K562 (cell line): ENCODE measurements at regions not wholly inside any gene's neighbourhood (a gene's known extent, or its start where the extent isn't known, plus 50 kb on each side); places are given as distances from the start of the nearest gene placed in this dataset.
A peak's percentile ranks its signal among the peaks of the same experiment; 100 is the strongest.
"Not testable (repeated sequence)": the region's sequence is repeated elsewhere in the genome, so short reads cannot be mapped to it uniquely, and the experiment has no call there.

Experiments used
- ATAC-seq: fragments of 200-7000 bp; cut with Tn5 transposase; 3 replicates; pipeline ENCODE4 v1.9.1; 2020; ENCODE audit warnings: moderate library complexity
- BruUV-seq: library from RNA; stranded (reverse); fragments of 400-500 nt; replicated peaks from 2 replicates; lab custom pipeline; 2021; lab: Mats Ljungman, UMichigan
- CTCF ChIA-PET: fragments of 300-600 bp; formaldehyde crosslinking; extraction: SDS; loops from one replicate; lab custom pipeline; 2021; ENCODE audit warnings: low intra/inter-chr PET ratio; lab: Yijun Ruan, JAX
- POLR2A ChIA-PET: fragments of 300-600, 350-650 bp; sonication (Branson Sonifier 250); formaldehyde crosslinking; extraction: SDS; loops from one replicate; lab custom pipeline; 2021; ENCODE audit warnings: antibody characterized with exemption, inconsistent platforms; lab: Yijun Ruan, JAX
- DNase-seq, 4 experiments: peaks; one replicate each; pipeline versions ENCODE4 v3.0.0 to v3.0.0-alpha.2; 2011 to 2018; ENCODE audit warnings: low spot score in 3 of 4, mixed read lengths in 3 of 4; ENCODE audit errors: extremely low read depth in 1 of 4
- FAIRE-seq: peaks from 2 replicates; lab custom pipeline; 2011; peaks lifted over from hg19 to GRCh38; lab: Jason Lieb, UNC
- H2AFZ ChIP-seq: 2 replicates; pipeline ENCODE4 v1.6.0; 2011; ENCODE audit warnings: low read depth, low read length, control low read depth, inconsistent platforms
- H3K27ac ChIP-seq: fragments of 200-600 bp; 3 replicates; pipeline ENCODE4 v1.8.0; 2011; ENCODE audit warnings: low read depth, mild to moderate bottlenecking, control low read depth, inconsistent platforms, low read length, moderate library complexity, mixed read lengths; ENCODE audit errors: extremely low read depth
- H3K27me3 ChIP-seq, 2 experiments: fragments of 300-600 bp in 1 of 2; 2 replicates in 1 of 2; 3 replicates in 1 of 2; pipeline versions ENCODE4 v1.6.0 to v1.8.0; 2011; ENCODE audit warnings: inconsistent platforms in 2 of 2, low read length in 2 of 2, mild to moderate bottlenecking in 1 of 2, mixed read lengths in 1 of 2, moderate library complexity in 1 of 2; ENCODE audit not compliant: control insufficient read depth in 2 of 2, insufficient read depth in 2 of 2
- H3K36me3 ChIP-seq: fragments of 300-600 bp; 3 replicates; pipeline ENCODE4 v1.8.0; 2011; ENCODE audit warnings: mild to moderate bottlenecking, low read length, inconsistent platforms; ENCODE audit not compliant: control insufficient read depth, insufficient read depth
- H3K4me1 ChIP-seq, 2 experiments: fragments of 200-600 bp in 1 of 2; replicated peaks in 1 of 2; 2 replicates in 1 of 2; 3 replicates in 1 of 2; pipeline versions ENCODE4 v1.5.1 to v1.8.0; 2011; ENCODE audit warnings: inconsistent platforms in 2 of 2, low read length in 2 of 2, mild to moderate bottlenecking in 1 of 2, mixed read lengths in 1 of 2, moderate library complexity in 1 of 2; ENCODE audit not compliant: control insufficient read depth in 2 of 2, insufficient read depth in 2 of 2
- H3K4me2 ChIP-seq: 2 replicates; pipeline ENCODE4 v1.6.1; 2011; ENCODE audit warnings: low read length, control low read depth, inconsistent platforms, mixed read lengths; ENCODE audit not compliant: insufficient read depth
- H3K4me3 ChIP-seq: fragments of 200-600 bp; sonication (generic), shearing (Covaris generic); 2 replicates; pipeline ENCODE4 v1.5.1; 2016; ENCODE audit warnings: control low read depth, inconsistent platforms
- H3K79me2 ChIP-seq: fragments of 200-600 bp; 3 replicates; pipeline ENCODE4 v1.8.0; 2011; ENCODE audit warnings: low read length, inconsistent platforms; ENCODE audit not compliant: control insufficient read depth, insufficient read depth
- H3K9ac ChIP-seq, 2 experiments: 2 replicates each; pipeline versions ENCODE4 v1.6.0 to v1.6.1; 2011; ENCODE audit warnings: low read depth in 2 of 2, low read length in 2 of 2, control low read depth in 1 of 2, inconsistent platforms in 1 of 2, mild to moderate bottlenecking in 1 of 2, mixed read lengths in 1 of 2; ENCODE audit not compliant: insufficient read depth in 1 of 2
- H3K9me1 ChIP-seq: one replicate; pipeline ENCODE4 v1.6.0; 2011; ENCODE audit warnings: inconsistent platforms, mild to moderate bottlenecking, low read length, moderate library complexity; ENCODE audit not compliant: control insufficient read depth, insufficient read depth
- H3K9me3 ChIP-seq: replicated peaks from 2 replicates; pipeline ENCODE4 v1.5.1; 2011; ENCODE audit warnings: low read depth, low read length, inconsistent platforms; ENCODE audit not compliant: control insufficient read depth, insufficient read depth
- H4K20me1 ChIP-seq: replicated peaks from 2 replicates; pipeline ENCODE4 v1.6.1; 2011; ENCODE audit warnings: low read length, inconsistent platforms, mixed read lengths; ENCODE audit not compliant: control insufficient read depth, insufficient read depth
- E2F3 ChIP-seq: fragments of 250-450 bp; sonication (Bioruptor Pico); IDR thresholded peaks from 2 replicates; pipeline ENCODE4 v1.4.0; 2020; ENCODE audit warnings: mild to moderate bottlenecking
- NR1H2 ChIP-seq: sonication (generic); formaldehyde crosslinking; IDR thresholded peaks from 2 replicates; pipeline ENCODE4 v1.4.0; 2020; ENCODE audit warnings: mild to moderate bottlenecking, missing genetic modification reagents
- ZBED1 ChIP-seq: IDR thresholded peaks from 2 replicates; pipeline ENCODE4 v1.6.1; 2014
- ZNF146 ChIP-seq: IDR thresholded peaks from one replicate; pipeline ENCODE4 v1.6.1; 2018; ENCODE audit warnings: missing compliant biosample characterization; ENCODE audit not compliant: unreplicated experiment
- WGBS: fragments of 100-300 bp; shearing (Covaris generic); methylation state at CpG from one replicate; pipeline ENCODE4 v1.1.6; 2016; ENCODE audit warnings: low coverage, mixed read lengths; ENCODE audit not compliant: insufficient coverage; ENCODE audit errors: missing lambda C conversion rate; 5-methylcytosine and 5-hydroxymethylcytosine counted together
- in situ Hi-C: fragments of 300-500 bp; cut with MboI; formaldehyde crosslinking; loops from 4 replicates; pipeline ENCODE4 v1.15.0; 2018; ENCODE audit warnings: inconsistent platforms, mixed read lengths
- intact Hi-C: fragments of 100-400 bp; cut with micrococcal nuclease; formaldehyde crosslinking; loops from 2 replicates; pipeline ENCODE4 v1.14.2; 2022
- TF ChIP-seq, protein P1 (sequence below): IDR thresholded peaks from 3 replicates; pipeline ENCODE4 v1.6.1; 2011; ENCODE audit warnings: borderline replicate concordance, mild to moderate bottlenecking, moderate library complexity; ENCODE audit not compliant: insufficient read length; ENCODE audit errors: extremely low read depth

GRCh38 chr11:10970926-10971325 lies 113.1 kb upstream of the ZBED5 start (continued):
- no peak for TF ChIP-seq NR1H2 (CRISPR knock-in tag)
- TF ChIP-seq, protein P1, sequence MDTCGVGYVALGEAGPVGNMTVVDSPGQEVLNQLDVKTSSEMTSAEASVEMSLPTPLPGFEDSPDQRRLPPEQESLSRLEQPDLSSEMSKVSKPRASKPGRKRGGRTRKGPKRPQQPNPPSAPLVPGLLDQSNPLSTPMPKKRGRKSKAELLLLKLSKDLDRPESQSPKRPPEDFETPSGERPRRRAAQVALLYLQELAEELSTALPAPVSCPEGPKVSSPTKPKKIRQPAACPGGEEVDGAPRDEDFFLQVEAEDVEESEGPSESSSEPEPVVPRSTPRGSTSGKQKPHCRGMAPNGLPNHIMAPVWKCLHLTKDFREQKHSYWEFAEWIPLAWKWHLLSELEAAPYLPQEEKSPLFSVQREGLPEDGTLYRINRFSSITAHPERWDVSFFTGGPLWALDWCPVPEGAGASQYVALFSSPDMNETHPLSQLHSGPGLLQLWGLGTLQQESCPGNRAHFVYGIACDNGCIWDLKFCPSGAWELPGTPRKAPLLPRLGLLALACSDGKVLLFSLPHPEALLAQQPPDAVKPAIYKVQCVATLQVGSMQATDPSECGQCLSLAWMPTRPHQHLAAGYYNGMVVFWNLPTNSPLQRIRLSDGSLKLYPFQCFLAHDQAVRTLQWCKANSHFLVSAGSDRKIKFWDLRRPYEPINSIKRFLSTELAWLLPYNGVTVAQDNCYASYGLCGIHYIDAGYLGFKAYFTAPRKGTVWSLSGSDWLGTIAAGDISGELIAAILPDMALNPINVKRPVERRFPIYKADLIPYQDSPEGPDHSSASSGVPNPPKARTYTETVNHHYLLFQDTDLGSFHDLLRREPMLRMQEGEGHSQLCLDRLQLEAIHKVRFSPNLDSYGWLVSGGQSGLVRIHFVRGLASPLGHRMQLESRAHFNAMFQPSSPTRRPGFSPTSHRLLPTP, result no peak
- TF ChIP-seq E2F3 (CRISPR knock-in tag), result no peak

- no peak overlapping the region for H3K9ac ChIP-seq
- FAIRE-seq, result no peak
- no peaks in the 10 kb centered on the region for H3K9me3 ChIP-seq
- no peak for DNase-seq
- peaks cover 0 to 6% of the 10 kb centered on the region in 2 experiments; a peak in 1 of 5 replicates for H3K27me3 ChIP-seq
- no peak for ATAC-seq
- in situ Hi-C loops (loop anchor here (10.0 kb wide), 1 partner anchor 715 kb away; no protein-coding TSS in a partner anchor), intact Hi-C loops (no loop called here)
- H2AFZ ChIP-seq, result no peak overlapping the region
- POLR2A ChIA-PET, result interaction anchor here (1.4 kb wide), 1 partner anchor 22 kb away, joined by 3 read pairs; no protein-coding TSS in a partner anchor
- 19% methylated on average over 2 of the region's 2 CpGs for whole genome bisulfite sequencing
- no peaks in the 10 kb centered on the region for H3K36me3 ChIP-seq
- no peaks in the 10 kb centered on the region; the same call in 1 of the 2 replicates for H4K20me1 ChIP-seq
- no TSS peak for BruUV-seq
- H3K4me2 ChIP-seq, result no peak overlapping the region
- no peaks in the 10 kb centered on the region for H3K79me2 ChIP-seq
- H3K9me1 ChIP-seq, result no peaks in the 10 kb centered on the region
- CTCF ChIA-PET, result no interaction called here
- H3K27ac ChIP-seq, result no peak overlapping the region
- no peak overlapping the region for H3K4me3 ChIP-seq
- peak; percentile 21 for TF ChIP-seq ZNF146 (CRISPR knock-in tag)
- no peak for TF ChIP-seq ZBED1
- no peaks in the 10 kb centered on the region for H3K4me1 ChIP-seq
Measured at GRCh38 chr11:10969387-10969786, 111.5 kb upstream of the ZBED5 start.

- H3K4me3 ChIP-seq, H3K9me1 ChIP-seq, intact Hi-C loops, H3K36me3 ChIP-seq, H2AFZ ChIP-seq, BruUV-seq, H3K9me3 ChIP-seq, H3K27ac ChIP-seq, H3K9ac ChIP-seq, H3K27me3 ChIP-seq, in situ Hi-C loops, POLR2A ChIA-PET, DNase-seq, ATAC-seq, H4K20me1 ChIP-seq, H3K79me2 ChIP-seq, H3K4me2 ChIP-seq, H3K4me1 ChIP-seq, FAIRE-seq, CTCF ChIA-PET: not testable (repeated sequence)
- 0% methylated on average over 1 of the region's 1 CpG for WGBS
Measured at GRCh38 chr11:10956884-10957283, 99.0 kb upstream of the ZBED5 start.
